IPS-NIHi7 (cell line): ENCODE measurements at regions not wholly inside any gene's neighbourhood (a gene's known extent, or its start where the extent isn't known, plus 50 kb on each side); places are given as distances from the start of the nearest gene placed in this dataset.

ENCODE experiments used
- DNase-seq: peaks from one replicate; pipeline ENCODE4 v3.0.0; 2012; ENCODE audit warnings: mixed read lengths; ENCODE audit errors: extremely low spot score

DNA sequence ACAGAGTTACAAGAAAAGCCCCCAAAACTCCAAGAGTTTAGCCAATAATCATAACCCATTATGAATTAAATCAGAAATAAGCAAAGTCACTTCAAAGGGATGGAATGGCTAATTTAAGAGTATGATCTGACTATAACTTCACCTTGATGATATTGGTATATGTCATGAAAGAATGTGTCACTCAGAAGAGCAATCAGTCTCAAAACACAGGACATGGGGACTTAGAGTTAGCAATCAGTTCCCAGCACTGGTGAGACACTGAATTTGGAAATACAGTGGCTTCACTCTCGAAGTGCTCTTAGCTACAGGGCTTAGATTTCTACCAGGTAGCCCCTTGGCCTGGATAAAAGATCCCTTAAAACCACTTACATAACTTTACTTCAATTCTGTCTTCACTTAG lies 65.7 kb upstream of the EXOC1L start:
- DNase-seq, result no peak

DNA sequence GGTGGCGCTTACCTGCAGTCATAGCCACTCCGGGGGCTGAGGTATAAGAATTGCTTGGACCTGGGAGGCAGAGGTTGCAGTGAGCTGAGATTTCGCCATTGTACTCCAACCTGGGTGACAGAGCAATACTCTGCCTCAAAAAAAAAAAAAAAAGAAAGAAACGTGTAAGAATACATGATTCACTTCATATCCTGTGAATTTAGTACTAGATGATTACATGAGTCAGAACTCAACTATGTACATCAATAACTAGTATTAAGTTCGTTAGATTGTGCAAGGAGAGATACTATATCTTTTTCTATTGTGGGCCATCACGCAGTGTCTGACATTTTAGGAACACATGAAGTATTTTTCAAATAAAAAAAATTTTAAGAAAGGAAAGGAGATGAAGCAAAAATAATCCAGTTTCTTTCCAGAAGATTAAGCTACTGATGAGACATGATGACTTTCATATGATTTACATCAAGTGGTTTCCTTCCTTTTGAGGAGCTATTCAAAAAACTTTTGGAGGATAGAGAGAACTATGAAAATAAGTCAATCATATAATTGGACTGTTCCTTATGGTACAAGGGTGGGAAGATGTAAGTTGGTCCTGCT lies 64.7 kb upstream of the EXOC1L start:
- DNase-seq, result no peak

DNA sequence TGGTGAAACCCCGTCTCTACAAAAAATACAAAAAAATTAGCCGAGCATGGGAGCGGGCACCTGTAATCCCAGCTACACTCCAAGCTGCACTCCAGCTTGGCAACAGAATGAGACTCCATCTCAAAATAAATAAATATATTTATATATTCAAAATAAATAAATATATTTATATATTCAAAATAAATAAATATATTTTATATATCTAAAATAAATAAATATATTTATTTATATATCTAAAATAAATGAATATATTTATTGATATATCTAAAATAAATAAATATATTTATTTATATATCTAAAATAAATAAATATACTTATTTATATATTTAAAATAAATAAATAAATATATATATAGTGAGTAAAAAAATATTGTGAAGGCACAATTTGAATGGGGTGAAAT lies 63.4 kb upstream of the EXOC1L start:
- no peak for DNase-seq

- no peak for DNase-seq
Measured at GRCh38 chr4:55757356-55757952, 62.1 kb upstream of the EXOC1L start.

GRCh38 chr4:55758066-55758465 lies 61.5 kb upstream of the EXOC1L start:
- DNase-seq, result no peak

DNA sequence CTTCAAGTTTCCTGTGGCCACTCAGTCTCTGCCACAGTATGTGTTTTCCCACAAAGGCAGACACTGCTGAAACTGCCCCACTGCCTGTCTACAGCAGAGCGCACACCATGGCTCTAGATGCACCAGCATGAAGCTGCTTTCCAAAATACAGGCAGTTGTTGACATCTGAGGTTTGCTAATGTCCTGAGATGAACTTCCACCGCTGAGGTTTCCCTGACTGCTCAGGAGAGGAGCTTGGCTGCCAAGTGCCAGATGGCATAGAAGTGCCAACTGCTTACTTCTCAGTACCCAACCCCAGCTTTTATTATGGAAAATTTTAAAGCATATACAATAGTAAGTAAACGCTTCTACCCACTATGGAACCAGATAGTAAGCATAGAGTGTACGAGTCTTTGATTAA lies 61.0 kb upstream of the EXOC1L start:
- DNase-seq, result no peak

DNA sequence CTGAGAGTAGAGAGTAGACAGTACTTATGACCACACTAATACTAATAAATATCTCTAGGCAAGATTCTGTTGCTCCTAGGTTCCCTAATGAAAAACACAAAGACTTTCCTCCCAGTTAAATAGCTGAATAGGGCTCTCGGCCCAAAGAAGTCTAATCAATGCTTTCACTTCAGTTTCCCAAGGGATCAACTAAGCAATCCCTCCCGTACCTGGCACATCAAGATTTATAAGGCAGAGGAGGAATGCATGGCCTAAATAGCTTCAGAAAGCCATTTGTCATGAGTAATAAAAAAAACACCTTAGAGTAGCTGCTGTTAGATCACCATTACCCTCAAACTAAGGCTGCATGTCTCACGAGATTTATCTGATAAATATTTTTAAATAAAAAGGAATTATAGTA lies 56.8 kb upstream of the EXOC1L start:
- no peak for DNase-seq

DNA sequence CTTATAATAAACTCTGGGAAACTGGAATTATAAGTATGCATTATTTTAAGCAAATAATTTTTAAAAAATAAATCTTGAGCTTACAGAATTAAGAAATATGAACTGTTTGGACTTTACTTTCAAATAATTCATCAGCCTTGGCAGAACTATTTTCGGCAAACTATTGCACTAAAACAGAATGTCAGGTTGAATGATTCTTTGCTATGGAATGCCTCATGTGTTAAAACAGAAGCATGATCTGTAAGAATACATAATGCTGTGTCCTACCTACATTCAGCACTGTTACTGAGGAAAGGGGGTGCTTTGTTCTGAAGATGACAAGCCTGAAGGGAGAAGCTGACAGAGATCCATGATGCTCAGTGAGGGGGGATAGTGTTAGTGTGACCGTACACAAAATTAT lies 55.6 kb upstream of the EXOC1L start:
- DNase-seq, result no peak

DNA sequence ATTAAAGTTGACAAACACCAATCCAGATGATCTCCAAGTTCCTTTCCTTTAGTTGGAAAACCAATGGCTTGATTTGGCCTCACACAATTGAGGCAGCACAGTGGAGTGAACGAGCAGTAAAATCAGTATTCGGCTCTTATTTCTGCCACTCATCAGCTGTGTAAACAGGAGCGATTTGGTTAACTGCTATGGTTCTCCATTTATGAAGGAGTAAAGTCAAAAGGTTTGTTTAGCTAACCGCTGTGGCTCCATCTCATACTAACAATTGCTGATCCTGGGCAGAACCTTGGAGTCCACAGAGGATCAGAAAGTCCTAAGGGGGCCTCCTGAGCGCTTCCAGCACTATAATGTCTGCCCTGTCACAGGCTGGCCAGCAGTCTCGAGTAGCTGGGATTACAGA lies 54.5 kb upstream of the EXOC1L start:
- no peak for DNase-seq

GRCh38 chr4:55768291-55768690 lies 51.3 kb upstream of the EXOC1L start:
- peak; percentile 65 for DNase-seq
